ENCODE measurements at regions not wholly inside any gene's neighbourhood (a gene's known extent, or its start where the extent isn't known, plus 50 kb on each side); places are given as distances from the start of the nearest gene placed in this dataset.

- intact Hi-C loops (cut with DNase I; ENCODE audit: low total_unique reads) = no loop called here
- no peak overlapping the region for H3K27ac ChIP-seq
- H3K36me3 ChIP-seq = no peaks in the 10 kb centered on the region
- TF ChIP-seq, protein P1, sequence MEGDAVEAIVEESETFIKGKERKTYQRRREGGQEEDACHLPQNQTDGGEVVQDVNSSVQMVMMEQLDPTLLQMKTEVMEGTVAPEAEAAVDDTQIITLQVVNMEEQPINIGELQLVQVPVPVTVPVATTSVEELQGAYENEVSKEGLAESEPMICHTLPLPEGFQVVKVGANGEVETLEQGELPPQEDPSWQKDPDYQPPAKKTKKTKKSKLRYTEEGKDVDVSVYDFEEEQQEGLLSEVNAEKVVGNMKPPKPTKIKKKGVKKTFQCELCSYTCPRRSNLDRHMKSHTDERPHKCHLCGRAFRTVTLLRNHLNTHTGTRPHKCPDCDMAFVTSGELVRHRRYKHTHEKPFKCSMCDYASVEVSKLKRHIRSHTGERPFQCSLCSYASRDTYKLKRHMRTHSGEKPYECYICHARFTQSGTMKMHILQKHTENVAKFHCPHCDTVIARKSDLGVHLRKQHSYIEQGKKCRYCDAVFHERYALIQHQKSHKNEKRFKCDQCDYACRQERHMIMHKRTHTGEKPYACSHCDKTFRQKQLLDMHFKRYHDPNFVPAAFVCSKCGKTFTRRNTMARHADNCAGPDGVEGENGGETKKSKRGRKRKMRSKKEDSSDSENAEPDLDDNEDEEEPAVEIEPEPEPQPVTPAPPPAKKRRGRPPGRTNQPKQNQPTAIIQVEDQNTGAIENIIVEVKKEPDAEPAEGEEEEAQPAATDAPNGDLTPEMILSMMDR (IDR thresholded peaks at IDR 0.05 in 8 of 11, conservative IDR thresholded peaks at IDR 0.05 in 3 of 11) = no peak
- TF ChIP-seq POLR2AphosphoS5 (IDR thresholded peaks at IDR 0.05) = no peak
- no peak for TF ChIP-seq POLR2A (IDR thresholded peaks at IDR 0.05)
- no peaks in the 10 kb centered on the region for H3K4me1 ChIP-seq
- no peaks in the 10 kb centered on the region for H3K27me3 ChIP-seq (replicated peaks in 1 of 7)
- no peak overlapping the region for H3K4me3 ChIP-seq
- H3K9me3 ChIP-seq = peaks cover 0 to 27% (median 11%) of the 10 kb centered on the region in 8 donors
- WGBS, 5 donors = 71 to 87% (median 82%) methylated on average over 2 of the region's 2 CpGs
- DNase-seq = no peak
Measured at GRCh38 chr4:167964766-167965373, 127.5 kb upstream of the ANXA10 start.

DNA sequence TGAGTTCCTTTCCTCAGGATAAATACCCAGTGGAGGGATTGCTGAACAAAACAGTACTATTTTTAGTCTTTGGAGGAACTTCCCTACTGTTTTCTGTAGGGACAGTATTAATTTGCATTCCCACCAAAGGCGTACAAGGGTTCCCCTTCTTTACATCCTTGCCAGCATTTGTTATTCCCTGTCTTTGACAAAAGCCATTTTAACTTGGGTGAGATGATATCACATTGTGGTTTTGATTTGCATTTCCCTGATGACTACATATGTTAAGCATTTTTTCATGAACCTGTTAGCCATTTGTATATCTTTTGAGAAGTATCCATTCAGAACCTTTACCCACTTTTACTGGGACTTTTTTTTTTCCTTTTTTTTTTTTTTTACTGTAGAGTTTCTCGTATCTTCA is 126.2 kb upstream of the ANXA10 start:
- Histone ChIP-seq H3K4me3 (no peak overlapping the region), H3K36me3 (no peaks in the 10 kb centered on the region), H3K27me3 (replicated peaks in 1 of 7) (no peaks in the 10 kb centered on the region), H3K27ac (no peak overlapping the region), H3K9me3 (peaks cover 0 to 26% (median 11%) of the 10 kb centered on the region in 8 donors), H3K4me1 (no peaks in the 10 kb centered on the region)
- no peak for TF ChIP-seq POLR2AphosphoS5 (IDR thresholded peaks at IDR 0.05)
- TF ChIP-seq, protein P1 (IDR thresholded peaks at IDR 0.05 in 8 of 11, conservative IDR thresholded peaks at IDR 0.05 in 3 of 11) = no peak
- TF ChIP-seq POLR2A (IDR thresholded peaks at IDR 0.05) = no peak
- intact Hi-C loops (cut with DNase I; ENCODE audit: low total_unique reads) = no loop called here
- WGBS, 5 donors = 78 to 90% (median 82%) methylated on average over 2 of the region's 2 CpGs
- no peak for DNase-seq

DNA sequence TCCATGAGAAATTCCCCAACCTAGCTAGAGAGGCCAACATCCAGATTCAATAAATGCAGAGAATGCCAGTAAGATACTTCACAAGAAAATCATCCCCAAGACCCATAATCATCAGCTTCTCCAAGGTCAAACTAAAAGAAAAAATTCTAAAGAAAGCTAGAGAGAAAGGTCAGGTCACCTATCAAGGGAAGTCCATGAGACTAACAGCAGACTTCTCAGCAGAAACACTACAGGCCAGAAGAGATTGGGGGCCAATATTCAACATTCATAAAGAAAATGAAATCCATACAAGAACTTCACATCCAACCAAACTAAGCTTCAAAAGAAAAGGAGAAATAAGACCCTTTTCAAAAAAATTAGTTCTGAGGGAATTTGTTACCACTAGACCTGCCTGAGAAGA is 118.8 kb upstream of the ANXA10 start:
- no peak for DNase-seq
- H3K27me3 ChIP-seq (replicated peaks in 1 of 7) = no peaks in the 10 kb centered on the region
- no peak overlapping the region for H3K4me3 ChIP-seq
- no peaks in the 10 kb centered on the region for H3K4me1 ChIP-seq
- intact Hi-C loops (cut with DNase I; ENCODE audit: low total_unique reads) = no loop called here
- TF ChIP-seq POLR2A (IDR thresholded peaks at IDR 0.05) (no peak), POLR2AphosphoS5 (IDR thresholded peaks at IDR 0.05) (no peak)
- TF ChIP-seq, protein P1 (IDR thresholded peaks at IDR 0.05 in 8 of 11, conservative IDR thresholded peaks at IDR 0.05 in 3 of 11) = no peak
- H3K9me3 ChIP-seq = peaks cover 0 to 89% (median 56%) of the 10 kb centered on the region in 8 donors
- H3K36me3 ChIP-seq = no peaks in the 10 kb centered on the region
- no peak overlapping the region for H3K27ac ChIP-seq

- DNase-seq = peak; percentile 52
- Histone ChIP-seq H3K36me3 (no peaks in the 10 kb centered on the region), H3K4me3 (no peak overlapping the region), H3K9me3 (peaks cover 0 to 54% (median 47%) of the 10 kb centered on the region in 8 donors), H3K27ac (no peak overlapping the region), H3K4me1 (no peaks in the 10 kb centered on the region), H3K27me3 (replicated peaks in 1 of 7) (no peaks in the 10 kb centered on the region)
- intact Hi-C loops (cut with DNase I; ENCODE audit: low total_unique reads) = no loop called here
- TF ChIP-seq POLR2A (IDR thresholded peaks at IDR 0.05) (no peak), POLR2AphosphoS5 (IDR thresholded peaks at IDR 0.05) (no peak)
- TF ChIP-seq, protein P1 (IDR thresholded peaks at IDR 0.05 in 8 of 11, conservative IDR thresholded peaks at IDR 0.05 in 3 of 11) = no peak
Measured at GRCh38 chr4:167985565-167985964, 106.8 kb upstream of the ANXA10 start.

Data from spleen (tissue), 11 donors.